SH-SY5Y (cell line): ENCODE measurements at regions not wholly inside any gene's neighbourhood (a gene's known extent, or its start where the extent isn't known, plus 50 kb on each side); places are given as distances from the start of the nearest gene placed in this dataset.

Experiments
- GATA2 ChIP-seq: IDR thresholded peaks from 2 replicates; pipeline ENCODE4 v1.6.1; 2011; ENCODE audit warnings: mild to moderate bottlenecking, low read depth, low read length
- GATA3 ChIP-seq: IDR thresholded peaks from 2 replicates; pipeline ENCODE4 v1.6.1; 2011; ENCODE audit warnings: low read depth, mild to moderate bottlenecking, low read length, moderate library complexity

DNA sequence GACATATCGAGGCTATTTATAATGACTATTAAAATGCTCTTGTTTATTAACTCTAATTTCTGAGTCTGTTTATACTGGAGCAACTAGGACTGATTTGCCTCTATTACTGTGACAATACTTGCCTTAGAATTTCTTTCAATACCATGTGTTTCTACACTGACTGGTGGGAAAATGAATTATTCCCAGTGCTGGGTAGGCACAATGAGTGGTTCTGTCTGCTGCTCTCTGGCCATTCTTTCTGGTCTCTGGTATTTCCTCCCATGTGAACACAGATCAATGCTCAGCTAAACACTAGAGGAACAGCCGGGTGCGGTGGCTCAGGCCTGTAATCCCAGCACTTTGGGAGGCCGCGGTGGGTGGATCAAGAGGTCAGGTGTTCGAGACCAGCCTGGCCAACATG is 390.5 kb downstream of the PRDM2 start:
- TF ChIP-seq GATA3 (no peak), GATA2 (no peak)
